AG09309 (cell line): ENCODE measurements at regions not wholly inside any gene's neighbourhood (a gene's known extent, or its start where the extent isn't known, plus 50 kb on each side); places are given as distances from the start of the nearest gene placed in this dataset.

ENCODE experiments used
- DNase-seq: peaks from one replicate; pipeline ENCODE4 v3.0.0-alpha.2; 2010; ENCODE audit warnings: low read depth
- H3K4me3 ChIP-seq: 2 replicates; pipeline ENCODE4 v1.5.1; 2011; ENCODE audit warnings: mild to moderate bottlenecking, low read depth, low read length, moderate library complexity; ENCODE audit not compliant: control insufficient read depth
- TF ChIP-seq, protein P1 (sequence below): IDR thresholded peaks from 2 replicates; pipeline ENCODE4 v1.5.1; 2011; ENCODE audit warnings: mild to moderate bottlenecking, low read depth, low read length, inconsistent platforms; ENCODE audit not compliant: insufficient read depth, control insufficient read depth; ENCODE audit errors: missing control alignments

DNA sequence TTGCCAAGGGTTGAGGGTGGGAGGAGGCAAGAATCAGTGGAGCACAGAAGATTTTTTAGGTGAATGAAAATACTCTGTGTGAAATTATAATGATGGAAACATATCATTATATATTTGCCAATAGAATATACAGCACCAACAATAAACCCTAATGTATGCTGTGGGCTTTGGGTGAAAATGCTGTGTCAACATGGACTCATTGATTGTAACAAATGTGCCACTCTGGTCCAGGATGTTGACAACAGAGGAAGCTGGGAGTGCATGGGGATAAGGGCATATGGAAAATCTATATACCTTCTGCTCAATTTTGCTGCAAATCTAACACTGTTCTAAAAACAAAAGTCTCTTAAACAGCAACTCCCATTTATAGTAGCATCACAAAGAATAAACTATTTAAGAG is 114.3 kb downstream of the LYZL1 start:
- no peak for DNase-seq

DNA sequence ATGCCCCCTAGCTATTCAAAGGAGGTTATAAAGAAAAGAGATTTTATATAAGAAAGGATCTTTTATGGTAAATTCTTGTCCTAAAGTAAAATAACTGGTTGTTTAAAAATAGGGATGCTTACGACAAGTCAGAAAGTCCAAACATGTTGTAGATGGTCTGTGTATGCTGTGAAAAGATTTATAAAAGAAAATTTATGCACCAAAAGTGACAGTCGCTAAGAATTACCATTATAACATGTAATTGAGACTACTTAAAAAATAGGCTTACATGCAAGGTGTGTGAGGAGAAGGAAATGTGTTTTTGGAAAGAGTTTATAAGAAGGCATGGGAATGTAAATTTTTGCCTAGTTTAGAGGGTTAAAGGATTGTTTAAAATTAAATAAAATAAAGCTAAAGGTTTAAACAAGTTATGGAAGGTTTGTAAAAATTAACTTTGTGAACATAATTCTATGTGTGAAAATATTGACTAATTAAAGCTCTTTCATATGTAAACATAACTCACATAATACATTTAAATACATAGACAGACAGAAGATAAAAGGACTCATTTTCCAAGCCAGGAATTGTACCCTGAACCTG is 118.5 kb downstream of the LYZL1 start:
- DNase-seq: no peak
- no peak overlapping the region for H3K4me3 ChIP-seq
- TF ChIP-seq, protein P1, sequence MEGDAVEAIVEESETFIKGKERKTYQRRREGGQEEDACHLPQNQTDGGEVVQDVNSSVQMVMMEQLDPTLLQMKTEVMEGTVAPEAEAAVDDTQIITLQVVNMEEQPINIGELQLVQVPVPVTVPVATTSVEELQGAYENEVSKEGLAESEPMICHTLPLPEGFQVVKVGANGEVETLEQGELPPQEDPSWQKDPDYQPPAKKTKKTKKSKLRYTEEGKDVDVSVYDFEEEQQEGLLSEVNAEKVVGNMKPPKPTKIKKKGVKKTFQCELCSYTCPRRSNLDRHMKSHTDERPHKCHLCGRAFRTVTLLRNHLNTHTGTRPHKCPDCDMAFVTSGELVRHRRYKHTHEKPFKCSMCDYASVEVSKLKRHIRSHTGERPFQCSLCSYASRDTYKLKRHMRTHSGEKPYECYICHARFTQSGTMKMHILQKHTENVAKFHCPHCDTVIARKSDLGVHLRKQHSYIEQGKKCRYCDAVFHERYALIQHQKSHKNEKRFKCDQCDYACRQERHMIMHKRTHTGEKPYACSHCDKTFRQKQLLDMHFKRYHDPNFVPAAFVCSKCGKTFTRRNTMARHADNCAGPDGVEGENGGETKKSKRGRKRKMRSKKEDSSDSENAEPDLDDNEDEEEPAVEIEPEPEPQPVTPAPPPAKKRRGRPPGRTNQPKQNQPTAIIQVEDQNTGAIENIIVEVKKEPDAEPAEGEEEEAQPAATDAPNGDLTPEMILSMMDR: no peak

More for the DNA sequence above, 114.3 kb downstream of the LYZL1 start:
- TF ChIP-seq, protein P1: no peak
- no peak overlapping the region for H3K4me3 ChIP-seq
